Stimulated activated CD8-positive, alpha-beta memory T cell treated with anti-CD3 and anti-CD28 coated beads, Interleukin-7, amount 100 ng/mL, for 48 hours (primary cell): ENCODE measurements at regions not wholly inside any gene's neighbourhood (a gene's known extent, or its start where the extent isn't known, plus 50 kb on each side); places are given as distances from the start of the nearest gene placed in this dataset.

Experiments used
- DNase-seq, 2 donors: peaks; one replicate each; pipeline ENCODE4 v3.0.0-alpha.2; 2020; ENCODE audit warnings: low read depth in 1 of 2; ENCODE audit errors: extremely low read depth in 1 of 2

DNA sequence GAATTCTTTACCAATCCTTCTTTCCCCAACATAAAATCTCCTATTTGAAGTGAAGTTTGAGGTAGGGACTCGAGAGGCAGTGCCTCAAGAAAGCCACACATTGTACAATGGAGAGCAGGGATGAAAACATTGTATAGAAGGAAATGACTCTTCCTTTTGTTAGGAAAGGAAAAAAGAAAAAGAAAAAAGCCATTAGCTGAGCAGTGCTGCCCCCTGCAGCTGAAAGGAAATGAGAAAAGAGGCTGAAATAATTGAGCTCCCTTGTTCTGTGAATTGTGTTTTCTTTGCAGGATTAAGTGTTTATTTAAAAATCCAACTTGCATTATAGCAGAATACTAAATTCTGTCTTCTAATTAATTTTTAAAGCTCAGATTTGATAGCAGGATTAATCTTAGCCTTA is 162.9 kb upstream of the SASH1 start:
- no peak for DNase-seq

DNA sequence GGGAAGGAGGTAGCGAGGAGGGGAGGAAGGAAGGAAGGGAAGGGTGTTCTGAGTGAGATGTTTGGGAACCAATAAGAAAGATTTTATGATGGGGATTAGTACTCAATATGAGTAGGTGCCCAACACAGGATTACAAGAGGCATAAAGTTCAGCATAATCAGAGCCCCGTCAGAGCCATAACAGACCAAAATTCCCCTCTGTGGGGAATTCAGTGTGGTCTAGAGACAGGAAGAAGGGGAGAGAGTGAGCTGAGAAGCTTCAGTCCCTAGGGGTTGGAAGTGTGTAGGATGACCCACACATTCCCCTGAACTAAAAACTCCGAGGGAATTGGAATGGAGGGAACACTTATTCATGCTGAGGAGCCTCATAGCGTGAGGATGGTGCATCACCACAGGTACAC is 160.3 kb upstream of the SASH1 start:
- DNase-seq, result no peak

DNA sequence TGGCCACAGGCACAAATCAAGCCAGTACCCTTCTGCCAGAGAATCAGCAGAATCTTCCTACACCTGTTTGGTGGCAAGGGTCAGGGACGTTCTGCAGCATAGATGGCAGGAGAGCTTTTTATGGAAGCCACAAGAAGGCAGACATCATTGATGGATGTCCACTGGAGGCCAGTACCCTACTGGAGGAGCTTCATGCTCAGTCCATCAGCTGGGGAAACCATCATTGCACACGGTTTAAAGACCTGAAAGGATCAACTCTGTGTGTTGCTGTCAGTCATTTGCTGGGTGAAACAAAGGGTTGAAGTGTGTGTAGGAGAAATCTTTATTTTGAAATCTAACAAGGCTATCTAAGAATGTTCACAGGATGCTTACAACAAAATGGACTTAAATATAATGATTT is 158.9 kb upstream of the SASH1 start:
- DNase-seq, result no peak

DNA sequence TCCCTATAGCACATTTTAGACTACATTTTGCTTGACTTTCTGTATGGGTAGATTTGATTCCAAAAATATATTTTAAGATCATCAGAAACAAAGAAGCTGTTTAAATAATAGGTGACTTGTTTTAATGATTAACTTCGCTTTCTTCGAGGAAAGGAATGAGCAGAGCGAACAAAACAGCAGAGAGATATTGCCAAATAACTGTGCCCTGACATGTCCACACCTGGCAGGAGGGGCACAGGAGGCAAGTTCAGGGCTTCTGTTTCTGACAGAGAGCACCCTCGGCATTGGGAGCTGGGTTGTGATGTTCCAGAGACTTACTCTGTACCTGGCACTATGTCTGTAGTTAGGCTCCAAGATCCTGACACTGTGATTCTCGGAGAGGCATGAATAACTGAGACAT is 155.7 kb upstream of the SASH1 start:
- no peak for DNase-seq

DNA sequence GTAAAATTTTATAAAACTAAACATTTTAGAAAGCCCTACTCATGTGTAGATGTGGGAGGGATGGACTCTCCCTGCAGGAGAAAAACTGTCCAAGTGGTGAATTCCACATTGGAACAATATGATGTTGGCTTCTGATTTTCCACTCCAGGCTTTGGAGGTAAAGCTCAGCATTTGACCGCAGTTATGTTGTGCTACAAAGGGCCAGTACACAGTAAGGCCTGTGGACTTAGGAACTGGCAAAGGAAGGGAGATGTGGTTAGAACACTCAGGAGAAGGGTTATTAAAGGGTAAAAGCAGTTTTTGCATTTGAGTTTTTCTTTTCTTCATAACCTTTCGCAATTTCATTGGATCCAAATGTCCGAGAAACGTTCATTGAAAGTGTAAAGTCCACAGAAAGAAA is 150.3 kb upstream of the SASH1 start:
- DNase-seq, result no peak

DNA sequence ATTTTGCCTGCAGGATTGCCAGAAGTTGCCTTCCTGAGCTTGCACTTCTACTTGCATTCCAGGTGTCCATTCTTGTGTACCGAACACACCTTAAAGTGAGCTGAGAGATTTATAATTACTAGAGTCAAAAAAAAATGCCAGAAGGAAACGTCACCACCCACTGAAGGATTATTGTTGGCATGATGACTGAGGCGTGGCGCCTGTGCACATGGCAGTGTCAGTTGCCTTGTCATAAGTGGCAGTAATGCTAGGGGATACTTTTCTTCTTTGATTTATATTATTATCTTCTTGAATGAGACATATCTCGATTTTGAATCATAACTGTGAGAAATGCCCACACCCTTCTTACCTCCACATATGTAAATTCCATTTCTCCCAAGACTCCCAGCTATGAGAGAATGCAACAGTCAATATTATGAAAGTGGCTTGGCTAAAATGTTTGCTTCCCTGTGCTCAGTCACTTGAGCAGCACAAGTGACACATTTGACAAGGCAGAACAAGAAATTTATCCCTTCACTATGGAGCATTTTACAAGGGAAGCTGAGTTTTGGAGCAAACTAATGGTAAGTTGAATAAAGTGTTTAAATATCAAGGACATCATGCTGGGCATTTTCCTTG is 149.5 kb upstream of the SASH1 start:
- no peak for DNase-seq

DNA sequence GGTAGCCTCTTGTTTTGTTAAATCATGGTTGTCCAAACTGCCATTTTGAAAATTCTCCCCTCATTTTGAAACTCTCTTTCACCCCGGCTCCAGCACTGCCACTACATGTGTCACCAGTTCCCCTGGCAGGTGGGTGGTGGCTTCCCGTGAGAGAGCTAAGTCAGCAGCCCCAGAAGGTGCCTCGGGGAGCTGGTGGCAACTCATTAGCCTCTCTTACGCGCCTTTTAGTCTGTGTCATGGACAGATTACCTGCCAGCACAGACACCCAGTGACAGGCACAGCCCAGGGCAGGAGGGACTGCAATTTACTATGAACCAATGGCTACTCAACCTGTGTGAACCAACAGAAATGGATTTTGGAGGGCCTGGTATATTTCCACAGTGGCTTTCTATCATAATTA is 147.1 kb upstream of the SASH1 start:
- no peak for DNase-seq

DNA sequence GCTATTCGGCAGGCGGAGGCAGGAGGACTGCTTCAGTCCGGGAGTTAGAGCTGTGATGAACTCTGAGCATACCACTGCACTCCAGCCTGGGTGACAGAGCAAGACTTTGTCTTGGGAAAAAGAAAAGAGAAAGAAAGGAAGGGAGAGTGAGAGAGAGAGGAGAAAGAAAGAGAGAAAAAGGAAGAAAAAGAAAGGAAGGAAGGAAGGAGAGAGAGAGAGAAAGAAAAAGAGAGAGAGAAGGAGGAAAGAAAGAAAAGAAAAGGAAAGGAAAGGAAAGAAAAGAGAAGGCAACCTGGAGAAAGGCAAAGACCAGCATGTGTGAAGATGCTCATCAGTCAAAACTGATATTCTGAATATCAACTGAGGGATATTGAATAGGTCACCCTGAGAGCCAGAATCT is 143.1 kb upstream of the SASH1 start:
- no peak for DNase-seq

DNA sequence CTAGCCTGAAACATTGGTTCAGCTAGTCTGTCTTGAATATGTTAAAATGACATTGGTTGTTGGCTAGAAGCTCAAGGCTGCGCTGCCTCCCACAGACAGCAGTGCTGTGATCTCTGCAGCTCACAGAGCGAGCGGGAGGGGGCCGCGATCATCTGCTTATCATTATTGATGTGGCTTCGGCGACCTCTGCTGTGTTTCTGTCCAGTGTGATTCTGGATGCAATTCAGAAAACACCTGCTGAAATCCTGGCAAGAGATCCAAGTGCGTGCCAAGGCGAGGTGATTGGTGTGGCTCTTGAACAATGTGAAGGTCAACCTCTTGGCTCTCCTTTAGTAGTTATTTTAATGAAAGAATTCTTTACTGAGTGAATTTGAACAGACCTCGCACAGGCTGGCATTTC is 142.3 kb upstream of the SASH1 start:
- DNase-seq, result no peak

DNA sequence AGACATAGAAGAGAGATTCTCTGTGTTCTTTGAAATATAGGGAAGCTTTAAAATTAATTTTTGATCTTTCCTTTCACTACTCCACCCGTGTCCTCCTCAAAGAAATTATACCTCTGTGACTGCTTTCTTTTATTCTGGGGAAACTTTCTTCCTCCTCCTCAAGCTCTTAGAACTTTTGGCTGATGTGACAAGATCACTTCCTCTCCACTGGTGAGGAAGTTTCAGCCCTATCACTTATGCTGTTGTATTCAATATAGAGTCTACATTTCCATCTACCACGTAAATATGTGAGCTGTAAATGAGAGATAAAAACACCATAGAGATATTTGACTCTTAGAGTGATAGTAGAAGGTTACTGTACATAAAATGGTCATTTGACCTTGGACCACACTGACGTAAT is 141.9 kb upstream of the SASH1 start:
- no peak for DNase-seq

DNA sequence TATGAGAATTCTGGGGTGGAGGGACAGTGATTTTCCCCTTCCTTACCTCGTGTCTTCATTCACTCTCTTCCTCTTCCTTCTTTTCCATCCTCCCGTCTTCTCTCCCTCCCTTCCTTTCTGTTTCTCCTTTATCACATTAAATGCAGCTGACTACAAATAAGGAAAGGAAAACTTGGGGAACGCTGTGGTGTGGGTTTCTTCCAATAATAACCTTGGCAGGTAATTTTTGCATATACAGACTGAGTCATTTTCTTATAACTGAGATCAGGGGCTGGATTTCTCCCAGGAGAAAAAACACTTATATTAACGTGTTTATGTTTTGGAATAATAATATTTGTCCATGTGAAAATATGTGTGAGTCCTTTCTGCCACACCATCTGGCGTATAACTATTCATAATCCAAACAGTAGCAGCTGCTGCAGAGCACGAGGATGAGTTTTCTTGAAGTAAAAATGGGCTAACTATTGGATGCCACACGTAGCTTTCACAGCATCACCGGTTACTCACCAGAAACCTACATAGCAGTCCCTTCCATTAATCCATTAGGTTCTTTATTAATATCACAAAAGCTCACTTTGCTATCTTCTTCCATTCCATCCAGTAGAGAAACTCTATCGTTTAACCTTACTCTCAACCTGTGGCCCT is 139.2 kb upstream of the SASH1 start:
- DNase-seq, result no peak

DNA sequence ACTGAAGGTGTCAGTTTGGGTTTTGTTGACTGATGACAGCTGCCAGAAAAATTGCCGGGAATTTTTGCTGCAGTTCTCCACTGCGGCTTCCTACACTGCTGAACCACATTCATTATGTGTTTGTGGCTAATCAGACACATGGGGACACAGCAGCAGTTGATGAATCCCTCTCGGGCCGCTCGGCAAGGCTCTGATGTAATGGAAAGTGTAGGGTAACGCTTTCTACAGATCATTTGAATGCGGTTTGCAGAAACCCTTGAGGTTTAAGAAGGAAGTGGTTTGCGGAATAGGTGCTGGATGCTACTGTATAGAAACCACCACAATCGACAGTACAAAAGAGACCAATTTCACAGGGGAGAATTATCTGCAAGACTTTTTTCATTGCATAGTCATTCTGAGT is 138.7 kb upstream of the SASH1 start:
- DNase-seq, result peak; percentile 19 to 55

DNA sequence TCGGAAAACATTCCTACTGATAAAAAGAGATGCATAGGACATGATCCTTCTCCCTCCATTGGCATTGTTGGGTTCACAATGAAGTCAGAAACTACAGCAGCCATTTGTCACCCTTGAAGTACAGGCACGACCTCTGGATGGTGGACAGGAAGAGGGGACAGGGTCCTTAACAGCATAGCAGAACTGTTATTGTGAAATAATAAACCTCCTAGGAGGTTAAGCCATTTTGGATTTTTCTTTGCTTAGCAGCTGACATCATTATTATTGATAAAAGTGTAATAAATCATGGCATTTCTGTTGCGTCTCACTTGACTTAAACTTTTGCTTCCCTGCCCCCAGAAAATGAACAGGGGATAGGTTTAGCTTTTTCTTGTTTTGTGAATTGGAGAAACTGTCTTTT is 134.3 kb upstream of the SASH1 start:
- DNase-seq, result no peak

DNA sequence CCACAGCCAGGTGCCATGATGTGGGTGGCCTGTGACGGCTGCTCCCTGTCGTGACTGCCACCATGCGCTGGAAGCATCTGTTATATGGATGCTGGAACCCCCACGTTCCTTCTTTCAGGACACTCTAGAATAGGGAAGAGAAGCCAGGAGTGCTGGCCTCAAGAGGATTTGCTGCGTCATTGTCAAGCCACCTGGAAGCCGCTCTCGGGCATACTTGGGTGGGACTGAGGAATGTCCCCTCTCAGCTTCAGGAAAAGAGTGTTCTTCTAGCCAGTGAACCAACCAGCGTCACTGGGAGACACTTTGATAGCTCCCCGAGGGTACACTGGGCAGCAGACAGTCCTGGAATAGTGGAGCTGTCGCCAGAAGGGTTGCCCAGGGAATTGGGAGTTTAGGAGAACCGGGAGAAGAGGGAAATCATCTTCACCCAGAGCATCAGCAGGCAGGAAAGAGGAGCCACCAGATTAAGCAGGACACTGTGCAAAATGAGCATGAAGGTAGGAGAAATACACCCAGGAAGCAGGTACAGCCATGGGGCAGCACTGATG is 130.8 kb upstream of the SASH1 start:
- no peak for DNase-seq

DNA sequence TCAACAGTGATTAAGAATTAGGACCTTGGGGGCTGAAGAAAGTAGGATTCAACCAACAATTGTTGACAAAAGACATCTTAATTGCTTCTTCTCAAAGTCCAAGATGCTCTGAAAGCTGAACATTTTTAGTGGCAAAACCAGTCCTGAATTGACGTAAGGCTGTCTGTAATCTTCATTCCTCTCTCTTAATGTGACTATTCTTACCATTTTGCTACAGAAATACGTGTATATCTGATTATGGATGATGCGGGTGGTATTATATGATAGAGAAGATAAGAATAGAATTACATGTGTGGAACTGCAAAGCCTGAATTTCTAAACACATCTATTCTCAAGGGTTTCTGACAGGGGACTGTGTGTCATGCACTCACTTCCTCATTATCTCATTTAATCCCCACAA is 130.3 kb upstream of the SASH1 start:
- no peak for DNase-seq

DNA sequence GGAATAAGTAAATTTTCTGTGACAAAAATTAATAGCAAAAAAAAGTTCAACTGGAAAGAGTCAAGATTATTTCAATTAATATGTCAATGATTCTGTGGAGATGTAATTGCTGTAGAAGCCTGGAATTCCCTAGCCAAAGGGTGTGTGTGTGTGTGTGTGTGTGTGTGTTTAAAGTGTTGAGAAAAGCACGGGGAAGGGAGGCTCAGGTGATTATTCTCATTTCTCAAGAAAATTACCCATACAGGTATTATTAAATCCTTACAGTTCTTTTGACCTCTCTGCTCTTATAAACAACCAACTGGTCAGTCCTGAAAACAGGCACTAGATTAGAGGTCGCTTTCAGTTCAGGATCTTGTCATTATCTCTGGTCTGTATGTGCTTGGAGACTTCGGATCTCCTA is 129.3 kb upstream of the SASH1 start:
- no peak for DNase-seq

DNA sequence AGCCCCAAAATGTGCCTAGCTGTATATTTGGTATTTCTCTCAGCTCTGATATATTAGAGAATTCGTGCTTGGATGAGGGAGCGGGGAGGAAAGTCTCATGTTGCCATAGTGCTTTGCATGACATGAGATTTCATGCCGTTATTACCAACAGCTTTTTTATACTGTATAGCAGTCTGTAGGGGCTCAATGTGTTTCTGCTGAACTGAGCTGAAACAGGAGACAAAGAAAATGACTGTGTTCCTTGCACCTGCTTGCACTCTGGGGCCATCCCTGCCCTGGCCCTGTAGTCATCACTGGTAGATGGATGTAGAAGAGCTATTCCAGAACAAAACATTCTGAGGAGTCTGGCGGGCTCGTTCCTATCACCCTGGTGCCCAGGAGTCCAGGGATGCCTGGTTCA is 128.0 kb upstream of the SASH1 start:
- no peak for DNase-seq

DNA sequence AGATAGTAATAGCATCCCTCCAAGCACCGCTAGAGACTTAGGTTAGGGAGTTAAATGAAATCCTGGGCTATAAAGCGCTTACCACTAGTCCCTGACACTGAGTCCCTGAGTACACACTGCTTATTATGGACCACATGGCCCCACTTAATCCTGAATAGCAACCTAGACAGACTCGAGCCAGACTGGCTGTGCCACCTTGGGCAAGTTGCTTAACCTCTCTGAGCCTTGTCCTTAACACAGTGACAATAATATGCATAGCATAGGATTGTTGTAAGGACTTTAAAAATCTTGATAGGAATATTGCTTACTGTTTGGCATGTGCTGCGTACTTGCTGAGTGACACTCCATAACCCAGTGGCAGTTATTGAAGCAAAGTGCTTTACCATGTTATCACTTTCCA is 125.6 kb upstream of the SASH1 start:
- no peak for DNase-seq

DNA sequence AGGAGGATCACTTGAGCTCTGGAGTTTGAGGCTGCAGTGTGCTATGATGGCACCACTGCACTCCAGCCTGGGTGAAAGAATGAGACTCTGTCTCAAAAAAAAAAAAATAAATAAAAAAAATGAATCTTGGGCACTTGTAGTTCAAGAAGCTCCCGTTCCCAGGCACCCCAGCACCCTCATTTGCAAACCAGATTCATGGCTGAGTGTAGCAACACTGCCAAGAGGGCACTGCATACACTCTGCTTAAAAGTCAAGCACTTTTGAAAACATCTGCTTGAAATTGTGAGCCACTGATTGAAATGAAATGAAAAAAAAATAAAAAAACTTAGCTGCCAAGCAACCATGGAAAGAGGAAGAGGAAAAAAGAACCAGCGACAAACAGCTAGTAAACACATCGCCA is 124.7 kb upstream of the SASH1 start:
- DNase-seq, result no peak

DNA sequence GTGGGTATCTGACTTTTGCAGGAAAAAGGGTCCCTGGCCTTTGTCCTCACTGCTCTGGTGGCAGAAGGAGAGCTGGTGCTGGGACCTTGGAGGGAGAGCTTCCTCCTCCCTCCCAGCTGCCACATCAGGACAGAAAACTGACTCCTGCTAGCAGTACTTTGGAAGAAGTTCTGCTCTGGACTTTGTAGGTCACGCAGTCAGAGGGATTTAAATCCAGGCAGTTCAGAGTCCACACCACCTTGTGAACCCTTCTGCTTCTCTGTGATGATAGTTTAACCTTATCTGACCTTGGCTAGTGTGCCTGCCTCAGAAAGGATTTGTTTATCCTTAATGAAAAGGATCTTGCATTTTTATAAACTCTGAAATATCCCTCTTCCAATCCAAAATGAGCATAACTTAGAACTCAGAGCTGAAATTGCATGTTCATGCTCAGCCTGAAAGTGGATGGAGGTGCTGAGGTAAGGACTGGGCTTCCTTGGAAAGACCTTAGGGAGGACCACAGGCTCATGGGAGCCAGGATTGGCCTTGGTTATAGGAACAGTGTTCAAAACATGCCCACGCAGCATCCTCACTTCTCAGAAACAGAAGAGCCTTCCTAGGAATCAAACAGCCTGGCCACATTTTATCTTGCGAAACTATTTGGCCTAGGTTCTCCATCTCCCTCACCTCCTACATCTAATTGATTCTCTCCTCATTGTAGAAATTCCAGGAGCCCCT is 123.9 kb upstream of the SASH1 start:
- no peak for DNase-seq

DNA sequence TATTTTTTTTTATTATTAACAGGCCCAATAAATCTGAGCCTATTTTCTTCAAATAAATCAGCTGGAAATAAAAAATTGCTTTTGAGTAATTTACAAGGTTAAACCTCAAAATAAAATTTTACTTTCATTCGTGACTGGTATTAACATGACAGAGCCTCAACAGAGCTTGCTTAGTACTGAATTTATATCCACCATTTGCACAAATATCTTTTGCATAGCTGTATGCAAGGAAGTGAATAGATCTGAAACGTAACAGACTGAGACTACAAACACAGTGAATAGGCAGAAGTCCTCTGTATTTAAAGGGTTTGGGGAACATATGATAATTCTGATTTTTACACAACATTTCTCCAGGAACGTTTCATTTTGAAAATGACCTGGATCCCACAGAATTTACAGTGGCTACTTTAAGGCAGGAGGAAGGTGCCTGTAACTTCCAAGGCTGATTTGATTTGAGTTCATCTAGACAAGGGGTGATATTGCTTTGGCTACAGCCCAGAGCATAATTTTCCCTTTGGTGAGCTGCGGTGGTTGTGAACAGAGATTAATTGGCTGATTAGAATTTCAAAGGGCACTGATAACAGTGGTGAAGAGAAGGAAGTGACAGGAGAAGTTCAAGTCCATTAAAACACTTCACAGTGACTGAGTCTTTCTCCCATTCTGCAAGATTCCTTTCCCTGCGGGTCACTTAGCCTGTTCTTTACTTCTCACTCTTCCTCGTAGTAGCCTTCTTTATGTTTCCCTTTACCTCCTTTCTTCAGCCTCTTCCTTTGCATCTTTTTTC is 121.2 kb upstream of the SASH1 start:
- DNase-seq, result no peak
